ENCODE measurements at regions not wholly inside any gene's neighbourhood (a gene's known extent, or its start where the extent isn't known, plus 50 kb on each side); places are given as distances from the start of the nearest gene placed in this dataset.

DNA sequence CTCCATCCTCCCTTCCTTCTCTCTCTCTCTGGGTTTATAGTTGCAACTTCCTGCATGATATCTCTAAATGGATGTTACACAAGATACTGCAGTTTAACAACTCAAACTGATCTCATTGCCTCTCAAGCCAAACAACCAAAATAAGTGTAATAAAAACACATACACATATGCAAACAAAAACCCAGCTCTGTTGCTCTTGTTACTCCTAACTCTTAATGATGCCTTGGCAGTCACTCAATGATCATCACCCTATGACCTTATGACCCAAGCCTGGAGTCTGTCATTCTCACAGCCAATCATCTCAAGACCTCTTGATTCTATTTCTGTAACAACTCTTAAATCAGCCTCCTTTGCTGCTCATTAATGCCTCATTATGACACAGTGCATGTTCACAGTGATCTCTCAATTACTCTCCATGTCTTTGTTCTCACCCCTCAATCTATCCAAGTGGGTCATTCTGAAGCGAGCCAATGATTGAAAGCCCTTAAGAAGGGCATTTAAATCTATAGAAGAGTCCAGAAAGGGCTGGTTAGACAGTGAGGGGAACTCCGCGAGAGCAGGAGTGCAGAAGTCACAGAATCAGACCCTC lies 210.9 kb downstream of the INHBA start:
- TF ChIP-seq, protein P1, sequence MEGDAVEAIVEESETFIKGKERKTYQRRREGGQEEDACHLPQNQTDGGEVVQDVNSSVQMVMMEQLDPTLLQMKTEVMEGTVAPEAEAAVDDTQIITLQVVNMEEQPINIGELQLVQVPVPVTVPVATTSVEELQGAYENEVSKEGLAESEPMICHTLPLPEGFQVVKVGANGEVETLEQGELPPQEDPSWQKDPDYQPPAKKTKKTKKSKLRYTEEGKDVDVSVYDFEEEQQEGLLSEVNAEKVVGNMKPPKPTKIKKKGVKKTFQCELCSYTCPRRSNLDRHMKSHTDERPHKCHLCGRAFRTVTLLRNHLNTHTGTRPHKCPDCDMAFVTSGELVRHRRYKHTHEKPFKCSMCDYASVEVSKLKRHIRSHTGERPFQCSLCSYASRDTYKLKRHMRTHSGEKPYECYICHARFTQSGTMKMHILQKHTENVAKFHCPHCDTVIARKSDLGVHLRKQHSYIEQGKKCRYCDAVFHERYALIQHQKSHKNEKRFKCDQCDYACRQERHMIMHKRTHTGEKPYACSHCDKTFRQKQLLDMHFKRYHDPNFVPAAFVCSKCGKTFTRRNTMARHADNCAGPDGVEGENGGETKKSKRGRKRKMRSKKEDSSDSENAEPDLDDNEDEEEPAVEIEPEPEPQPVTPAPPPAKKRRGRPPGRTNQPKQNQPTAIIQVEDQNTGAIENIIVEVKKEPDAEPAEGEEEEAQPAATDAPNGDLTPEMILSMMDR (IDR thresholded peaks at IDR 0.05; ENCODE audit: low read depth, low read length): no peak
- no peaks in the 10 kb centered on the region for H3K4me1 ChIP-seq
- H3K36me3 ChIP-seq: no peaks in the 10 kb centered on the region
- no peaks in the 10 kb centered on the region for H3K9me3 ChIP-seq
- no peaks in the 10 kb centered on the region for H3K27me3 ChIP-seq
- DNase-seq: no peak
- H3K4me3 ChIP-seq (ENCODE audit: low read depth, low read length): no peak overlapping the region

DNA sequence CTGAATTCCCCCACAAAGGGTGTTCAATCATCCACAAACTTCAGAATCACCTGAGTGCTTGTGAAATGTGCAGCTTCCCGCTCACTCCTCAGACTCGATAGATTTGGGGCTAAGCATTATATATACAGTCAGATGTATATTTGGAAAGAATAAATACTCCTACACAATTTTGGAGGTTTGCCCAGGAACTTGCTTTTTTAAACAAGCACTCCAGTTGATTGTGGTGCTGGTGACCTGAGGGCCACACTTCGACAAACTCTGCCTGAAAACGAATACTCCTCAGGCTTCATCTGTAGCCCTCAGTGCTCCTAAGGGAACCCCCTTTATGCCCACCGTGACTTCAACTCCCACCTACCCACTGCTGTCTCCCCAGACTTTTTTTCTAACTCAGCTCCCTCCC lies 211.6 kb downstream of the INHBA start:
- H3K4me1 ChIP-seq: no peaks in the 10 kb centered on the region
- no peak for DNase-seq
- TF ChIP-seq, protein P1 (IDR thresholded peaks at IDR 0.05; ENCODE audit: low read depth, low read length): no peak
- no peaks in the 10 kb centered on the region for H3K9me3 ChIP-seq
- H3K4me3 ChIP-seq (ENCODE audit: low read depth, low read length): no peak overlapping the region
- no peaks in the 10 kb centered on the region for H3K27me3 ChIP-seq
- no peaks in the 10 kb centered on the region for H3K36me3 ChIP-seq

- H3K4me1 ChIP-seq: no peaks in the 10 kb centered on the region
- H3K9me3 ChIP-seq: no peaks in the 10 kb centered on the region
- TF ChIP-seq, protein P1 (IDR thresholded peaks at IDR 0.05; ENCODE audit: low read depth, low read length): no peak
- no peak for DNase-seq
- no peaks in the 10 kb centered on the region for H3K36me3 ChIP-seq
- no peak overlapping the region for H3K4me3 ChIP-seq (ENCODE audit: low read depth, low read length)
- no peaks in the 10 kb centered on the region for H3K27me3 ChIP-seq
Observed at GRCh38 chr7:41489885-41490284, 213.0 kb downstream of the INHBA start.

- Histone ChIP-seq H3K4me1 (no peaks in the 10 kb centered on the region), H3K9me3 (no peaks in the 10 kb centered on the region), H3K4me3 (ENCODE audit: low read depth, low read length) (no peak overlapping the region), H3K27me3 (no peaks in the 10 kb centered on the region), H3K36me3 (no peaks in the 10 kb centered on the region)
- TF ChIP-seq, protein P1 (IDR thresholded peaks at IDR 0.05; ENCODE audit: low read depth, low read length): no peak
- no peak for DNase-seq
Observed at GRCh38 chr7:41487229-41487940, 215.5 kb downstream of the INHBA start.

- Histone ChIP-seq H3K4me1 (no peaks in the 10 kb centered on the region), H3K9me3 (no peaks in the 10 kb centered on the region), H3K36me3 (no peaks in the 10 kb centered on the region), H3K27me3 (no peaks in the 10 kb centered on the region), H3K4me3 (ENCODE audit: low read depth, low read length) (no peak overlapping the region)
- TF ChIP-seq, protein P1 (IDR thresholded peaks at IDR 0.05; ENCODE audit: low read depth, low read length): no peak
- DNase-seq: no peak
Observed at GRCh38 chr7:41481353-41481752, 221.5 kb downstream of the INHBA start.

DNA sequence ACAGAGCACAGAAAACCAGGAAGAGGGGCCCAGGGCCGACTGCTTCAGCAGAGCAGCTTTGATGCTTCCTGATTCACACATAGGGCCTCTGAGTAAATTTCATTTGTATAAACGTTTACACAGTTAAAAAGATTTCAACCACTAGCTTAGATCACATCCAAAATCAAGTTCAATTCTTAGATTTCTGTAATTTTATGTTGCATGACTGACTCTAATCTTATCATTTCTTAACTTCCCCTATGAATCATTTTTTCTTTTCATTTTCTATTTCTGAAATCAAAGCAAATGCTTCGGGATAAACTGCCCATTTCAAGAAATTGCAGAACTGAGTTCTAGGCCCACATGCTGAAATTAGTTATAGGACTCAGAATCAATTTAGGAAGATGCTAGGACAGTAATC lies 224.7 kb downstream of the INHBA start:
- DNase-seq: no peak
- H3K4me3 ChIP-seq (ENCODE audit: low read depth, low read length): no peak overlapping the region
- H3K27me3 ChIP-seq: no peaks in the 10 kb centered on the region
- H3K4me1 ChIP-seq: no peaks in the 10 kb centered on the region
- TF ChIP-seq, protein P1 (IDR thresholded peaks at IDR 0.05; ENCODE audit: low read depth, low read length): no peak
- no peaks in the 10 kb centered on the region for H3K36me3 ChIP-seq
- no peaks in the 10 kb centered on the region for H3K9me3 ChIP-seq
